Activated CD4-positive, alpha-beta T cell treated with anti-CD3 and anti-CD28 coated beads, Interleukin-2, amount 50 U/mL, for 24 hours (primary cell): ENCODE measurements at regions not wholly inside any gene's neighbourhood (a gene's known extent, or its start where the extent isn't known, plus 50 kb on each side); places are given as distances from the start of the nearest gene placed in this dataset.

ENCODE experiments used
- DNase-seq, 2 donors: peaks; one replicate each; pipeline ENCODE4 v3.0.0-alpha.2; 2020; ENCODE audit warnings: low read depth in 1 of 2, low spot score in 1 of 2

- no peak for DNase-seq
Observed at GRCh38 chr2:236944561-236944960, 141.1 kb upstream of the COPS8 start.

GRCh38 chr2:236945431-236946016 lies 140.2 kb upstream of the COPS8 start:
- no peak for DNase-seq

GRCh38 chr2:236946871-236947270 lies 138.8 kb upstream of the COPS8 start:
- no peak for DNase-seq

- DNase-seq, result no peak
Observed at GRCh38 chr2:236947294-236947693, 138.4 kb upstream of the COPS8 start.

GRCh38 chr2:236947896-236948295 lies 137.8 kb upstream of the COPS8 start:
- no peak for DNase-seq

- no peak for DNase-seq
Observed at GRCh38 chr2:236949089-236949905, 136.4 kb upstream of the COPS8 start.

- DNase-seq, result no peak
Observed at GRCh38 chr2:236951830-236952475, 133.7 kb upstream of the COPS8 start.

- DNase-seq, result no peak
Observed at GRCh38 chr2:236954641-236955040, 131.0 kb upstream of the COPS8 start.

- no peak for DNase-seq
Observed at GRCh38 chr2:236955521-236956030, 130.1 kb upstream of the COPS8 start.

GRCh38 chr2:236956031-236956618 lies 129.6 kb upstream of the COPS8 start:
- DNase-seq, result no peak

GRCh38 chr2:236956641-236957040 lies 129.0 kb upstream of the COPS8 start:
- DNase-seq, result no peak

- DNase-seq, result no peak
Observed at GRCh38 chr2:236959036-236959435, 126.7 kb upstream of the COPS8 start.

- DNase-seq, result no peak
Observed at GRCh38 chr2:236959876-236960275, 125.8 kb upstream of the COPS8 start.

- no peak for DNase-seq
Observed at GRCh38 chr2:236960531-236960930, 125.2 kb upstream of the COPS8 start.

GRCh38 chr2:236962816-236963215 lies 122.9 kb upstream of the COPS8 start:
- no peak for DNase-seq

GRCh38 chr2:236963631-236964182 lies 122.0 kb upstream of the COPS8 start:
- DNase-seq, result no peak

GRCh38 chr2:236964291-236964690 lies 121.4 kb upstream of the COPS8 start:
- no peak for DNase-seq

- DNase-seq, result no peak
Observed at GRCh38 chr2:236965021-236965840, 120.5 kb upstream of the COPS8 start.

GRCh38 chr2:236965841-236966096 lies 119.9 kb upstream of the COPS8 start:
- no peak for DNase-seq

- no peak for DNase-seq
Observed at GRCh38 chr2:236967499-236967783, 118.2 kb upstream of the COPS8 start.
